GM23338 (cell line): ENCODE measurements at regions not wholly inside any gene's neighbourhood (a gene's known extent, or its start where the extent isn't known, plus 50 kb on each side); places are given as distances from the start of the nearest gene placed in this dataset.
A peak's percentile ranks its signal among the peaks of the same experiment; 100 is the strongest.

Experiments
- ATAC-seq: fragments of 200-7000 bp; cut with Tn5 transposase; 3 replicates; pipeline ENCODE4 v1.9.1; 2020
- DNase-seq: peaks from one replicate; pipeline ENCODE4 v3.0.0-alpha.2; 2015; ENCODE audit warnings: low spot score
- H2AFZ ChIP-seq: fragments of 200-600 bp; sonication (generic); 2 replicates; pipeline ENCODE4 v1.8.0; 2016; ENCODE audit warnings: antibody characterized with exemption, mild to moderate bottlenecking, moderate library complexity
- H3F3A ChIP-seq: fragments of 200-600 bp; sonication (generic); replicated peaks from 2 replicates; pipeline ENCODE4 v1.8.0; 2017; ENCODE audit warnings: antibody characterized with exemption, mixed run types, low read depth
- H3K27ac ChIP-seq: fragments of 200-600 bp; sonication (generic); 2 replicates; pipeline ENCODE4 v1.6.1; 2016; ENCODE audit warnings: low read depth
- H3K27me3 ChIP-seq: fragments of 200-600 bp; sonication (generic); 2 replicates; pipeline ENCODE4 v1.8.0; 2016; ENCODE audit warnings: mild to moderate bottlenecking, mixed run types, moderate library complexity; ENCODE audit not compliant: insufficient read depth
- H3K36me3 ChIP-seq: fragments of 200-600 bp; sonication (generic); 2 replicates; pipeline ENCODE4 v1.8.0; 2016; ENCODE audit warnings: mild to moderate bottlenecking; ENCODE audit not compliant: insufficient read depth
- H3K4me1 ChIP-seq: fragments of 200-600 bp; sonication (generic); 2 replicates; pipeline ENCODE4 v1.8.0; 2016; ENCODE audit warnings: mild to moderate bottlenecking, moderate library complexity; ENCODE audit not compliant: insufficient read depth
- H3K4me2 ChIP-seq: fragments of 200-600 bp; sonication (generic); 2 replicates; pipeline ENCODE4 v1.7.1; 2017; ENCODE audit warnings: mixed run types
- H3K4me3 ChIP-seq: fragments of 200-600 bp; sonication (generic); 2 replicates; pipeline ENCODE4 v1.6.1; 2016; ENCODE audit warnings: mixed run types
- H3K79me2 ChIP-seq: fragments of 200-600 bp; sonication (generic); replicated peaks from 2 replicates; pipeline ENCODE4 v1.8.0; 2017; ENCODE audit warnings: mild to moderate bottlenecking; ENCODE audit not compliant: insufficient read depth
- H3K9me2 ChIP-seq: fragments of 200-600 bp; sonication (generic); 2 replicates; pipeline ENCODE4 v1.8.0; 2017; ENCODE audit not compliant: insufficient read depth
- H4K20me1 ChIP-seq: fragments of 200-600 bp; sonication (generic); replicated peaks from 2 replicates; pipeline ENCODE4 v1.8.0; 2017; ENCODE audit warnings: mild to moderate bottlenecking; ENCODE audit not compliant: insufficient read depth
- H3K27ac Mint-ChIP-seq: 2 replicates; pipeline ENCODE4 v1.8.0; 2020; ENCODE audit warnings: inconsistent platforms, mild to moderate bottlenecking, moderate library complexity, mixed read lengths
- H3K27me3 Mint-ChIP-seq: 3 replicates; pipeline ENCODE4 v1.8.0; 2022; ENCODE audit warnings: low read depth, mild to moderate bottlenecking, moderate library complexity, mixed read lengths, inconsistent platforms; ENCODE audit not compliant: insufficient read depth, poor library complexity
- H3K36me3 Mint-ChIP-seq: 3 replicates; pipeline ENCODE4 v1.8.0; 2021; ENCODE audit warnings: low read depth, mild to moderate bottlenecking, inconsistent platforms, moderate library complexity, mixed read lengths
- H3K4me1 Mint-ChIP-seq: 3 replicates; pipeline ENCODE4 v1.8.0; 2020; ENCODE audit warnings: mild to moderate bottlenecking, inconsistent platforms, mixed read lengths
- H3K4me3 Mint-ChIP-seq: 3 replicates; pipeline ENCODE4 v1.8.0; 2021; ENCODE audit warnings: moderate library complexity, mild to moderate bottlenecking, inconsistent platforms, mixed read lengths
- H3K9me3 Mint-ChIP-seq: 3 replicates; pipeline ENCODE4 v1.8.0; 2020; ENCODE audit warnings: moderate library complexity, mild to moderate bottlenecking, inconsistent platforms, mixed read lengths
- CREB1 ChIP-seq: fragments of 250-450 bp; sonication (Bioruptor Pico); IDR thresholded peaks from 2 replicates; pipeline ENCODE4 v1.5.0; 2020; ENCODE audit warnings: low read depth, mild to moderate bottlenecking, moderate library complexity
- EZH2 ChIP-seq: fragments of 200-600 bp; sonication (generic); IDR thresholded peaks from one replicate; pipeline ENCODE4 v1.8.0; 2017; ENCODE audit warnings: antibody characterized with exemption, mild to moderate bottlenecking, low read depth; ENCODE audit not compliant: unreplicated experiment
- EZH2phosphoT487 ChIP-seq: fragments of 200-600 bp; sonication (generic); IDR thresholded peaks from one replicate; pipeline ENCODE4 v1.8.1; 2018; ENCODE audit warnings: antibody characterized with exemption; ENCODE audit not compliant: unreplicated experiment
- JUNB ChIP-seq: IDR thresholded peaks from one replicate; pipeline ENCODE4 v1.6.1; 2016; ENCODE audit warnings: antibody characterized with exemption; ENCODE audit not compliant: unreplicated experiment
- NANOG ChIP-seq: IDR thresholded peaks from 2 replicates; pipeline ENCODE4 v1.6.1; 2016; ENCODE audit warnings: antibody characterized with exemption, borderline replicate concordance
- POLR2AphosphoS5 ChIP-seq: IDR thresholded peaks from 2 replicates; pipeline ENCODE4 v1.6.1; 2016; ENCODE audit warnings: antibody characterized with exemption, low read depth
- STAT1 ChIP-seq: IDR thresholded peaks from one replicate; pipeline ENCODE4 v1.6.1; 2016; ENCODE audit warnings: antibody characterized with exemption; ENCODE audit not compliant: unreplicated experiment
- ZNF114 ChIP-seq: fragments of 250-450 bp; sonication (Bioruptor Pico); IDR thresholded peaks from 2 replicates; pipeline ENCODE4 v1.5.0; 2020; ENCODE audit warnings: mild to moderate bottlenecking, moderate library complexity
- ZNF331 ChIP-seq: fragments of 250-450 bp; sonication (Bioruptor Pico); IDR thresholded peaks from 2 replicates; pipeline ENCODE4 v1.5.0; 2020; ENCODE audit warnings: low read depth, mild to moderate bottlenecking, moderate library complexity
- TF ChIP-seq, protein P1 (sequence below): IDR thresholded peaks from one replicate; pipeline ENCODE4 v1.6.1; 2018; ENCODE audit warnings: antibody characterized with exemption; ENCODE audit not compliant: unreplicated experiment
- TF ChIP-seq, protein P2 (sequence below), 2 experiments: fragments of 200-600 bp in 1 of 2; sonication (generic) in 1 of 2; conservative IDR thresholded peaks; 2 replicates each; pipeline versions ENCODE4 v1.5.1 to v1.6.1; 2016 to 2017; ENCODE audit warnings: antibody characterized with exemption in 2 of 2, low read depth in 2 of 2, mild to moderate bottlenecking in 2 of 2, moderate library complexity in 1 of 2
- TF ChIP-seq, protein P3 (sequence below): fragments of 250-450 bp; sonication (Bioruptor Pico); IDR thresholded peaks from 2 replicates; pipeline ENCODE4 v1.5.0; 2020; ENCODE audit warnings: mild to moderate bottlenecking, moderate library complexity
- TF ChIP-seq, protein P4 (sequence below): IDR thresholded peaks from 2 replicates; pipeline ENCODE4 v1.6.1; 2016; ENCODE audit warnings: antibody characterized with exemption

DNA sequence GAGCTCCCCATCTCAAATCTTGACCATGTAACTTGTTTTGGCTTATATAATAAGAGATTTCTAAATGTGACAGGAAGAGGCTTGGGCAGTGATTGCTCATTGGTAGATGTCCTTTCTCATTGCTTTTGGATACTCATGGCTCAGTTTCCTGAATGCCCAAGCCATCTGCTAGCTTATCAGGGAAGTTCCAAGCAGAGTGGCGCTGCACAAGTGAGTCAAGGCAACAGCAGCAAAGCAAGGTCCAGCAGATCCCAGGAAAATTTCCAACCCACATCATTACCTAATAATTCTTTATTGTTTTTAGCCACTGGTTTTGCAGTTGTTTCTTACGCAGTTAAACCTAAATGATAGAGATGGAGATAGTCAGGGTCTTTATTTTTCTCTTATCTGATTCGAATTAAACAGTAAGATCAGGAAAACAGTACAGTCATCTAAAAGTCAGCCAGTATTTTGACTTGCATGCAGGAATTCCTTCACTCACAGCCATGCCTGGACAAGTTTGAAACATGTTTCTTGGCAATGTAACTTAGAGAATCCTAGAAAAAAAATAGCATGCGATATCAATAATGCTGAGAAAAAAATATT lies 349.7 kb upstream of the TMEFF2 start:
- no peak overlapping the region for H3K4me3 Mint-ChIP-seq
- H3K9me3 Mint-ChIP-seq, result no peaks in the 10 kb centered on the region
- H3K27ac ChIP-seq, result no peak overlapping the region
- H3K79me2 ChIP-seq, result no peaks in the 10 kb centered on the region
- peak overlapping the region; percentile 4; the same call in 1 of the 2 replicates for H2AFZ ChIP-seq
- H3K9me2 ChIP-seq, result no peaks in the 10 kb centered on the region
- peaks cover 10% of the 10 kb centered on the region; the same call in 2 of the 3 replicates for H3K4me1 Mint-ChIP-seq
- no peaks in the 10 kb centered on the region for H4K20me1 ChIP-seq
- TF ChIP-seq POLR2AphosphoS5 (no peak), CREB1 (CRISPR knock-in tag) (no peak), JUNB (no peak), EZH2 (no peak), EZH2phosphoT487 (no peak), NANOG (no peak), ZNF331 (CRISPR knock-in tag) (no peak), STAT1 (no peak), ZNF114 (CRISPR knock-in tag) (no peak)
- TF ChIP-seq, protein P1, sequence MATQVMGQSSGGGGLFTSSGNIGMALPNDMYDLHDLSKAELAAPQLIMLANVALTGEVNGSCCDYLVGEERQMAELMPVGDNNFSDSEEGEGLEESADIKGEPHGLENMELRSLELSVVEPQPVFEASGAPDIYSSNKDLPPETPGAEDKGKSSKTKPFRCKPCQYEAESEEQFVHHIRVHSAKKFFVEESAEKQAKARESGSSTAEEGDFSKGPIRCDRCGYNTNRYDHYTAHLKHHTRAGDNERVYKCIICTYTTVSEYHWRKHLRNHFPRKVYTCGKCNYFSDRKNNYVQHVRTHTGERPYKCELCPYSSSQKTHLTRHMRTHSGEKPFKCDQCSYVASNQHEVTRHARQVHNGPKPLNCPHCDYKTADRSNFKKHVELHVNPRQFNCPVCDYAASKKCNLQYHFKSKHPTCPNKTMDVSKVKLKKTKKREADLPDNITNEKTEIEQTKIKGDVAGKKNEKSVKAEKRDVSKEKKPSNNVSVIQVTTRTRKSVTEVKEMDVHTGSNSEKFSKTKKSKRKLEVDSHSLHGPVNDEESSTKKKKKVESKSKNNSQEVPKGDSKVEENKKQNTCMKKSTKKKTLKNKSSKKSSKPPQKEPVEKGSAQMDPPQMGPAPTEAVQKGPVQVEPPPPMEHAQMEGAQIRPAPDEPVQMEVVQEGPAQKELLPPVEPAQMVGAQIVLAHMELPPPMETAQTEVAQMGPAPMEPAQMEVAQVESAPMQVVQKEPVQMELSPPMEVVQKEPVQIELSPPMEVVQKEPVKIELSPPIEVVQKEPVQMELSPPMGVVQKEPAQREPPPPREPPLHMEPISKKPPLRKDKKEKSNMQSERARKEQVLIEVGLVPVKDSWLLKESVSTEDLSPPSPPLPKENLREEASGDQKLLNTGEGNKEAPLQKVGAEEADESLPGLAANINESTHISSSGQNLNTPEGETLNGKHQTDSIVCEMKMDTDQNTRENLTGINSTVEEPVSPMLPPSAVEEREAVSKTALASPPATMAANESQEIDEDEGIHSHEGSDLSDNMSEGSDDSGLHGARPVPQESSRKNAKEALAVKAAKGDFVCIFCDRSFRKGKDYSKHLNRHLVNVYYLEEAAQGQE, result no peak
- TF ChIP-seq, protein P2, sequence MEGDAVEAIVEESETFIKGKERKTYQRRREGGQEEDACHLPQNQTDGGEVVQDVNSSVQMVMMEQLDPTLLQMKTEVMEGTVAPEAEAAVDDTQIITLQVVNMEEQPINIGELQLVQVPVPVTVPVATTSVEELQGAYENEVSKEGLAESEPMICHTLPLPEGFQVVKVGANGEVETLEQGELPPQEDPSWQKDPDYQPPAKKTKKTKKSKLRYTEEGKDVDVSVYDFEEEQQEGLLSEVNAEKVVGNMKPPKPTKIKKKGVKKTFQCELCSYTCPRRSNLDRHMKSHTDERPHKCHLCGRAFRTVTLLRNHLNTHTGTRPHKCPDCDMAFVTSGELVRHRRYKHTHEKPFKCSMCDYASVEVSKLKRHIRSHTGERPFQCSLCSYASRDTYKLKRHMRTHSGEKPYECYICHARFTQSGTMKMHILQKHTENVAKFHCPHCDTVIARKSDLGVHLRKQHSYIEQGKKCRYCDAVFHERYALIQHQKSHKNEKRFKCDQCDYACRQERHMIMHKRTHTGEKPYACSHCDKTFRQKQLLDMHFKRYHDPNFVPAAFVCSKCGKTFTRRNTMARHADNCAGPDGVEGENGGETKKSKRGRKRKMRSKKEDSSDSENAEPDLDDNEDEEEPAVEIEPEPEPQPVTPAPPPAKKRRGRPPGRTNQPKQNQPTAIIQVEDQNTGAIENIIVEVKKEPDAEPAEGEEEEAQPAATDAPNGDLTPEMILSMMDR (conservative IDR thresholded peaks at IDR 0.05; ENCODE audit: low read depth in 2 of 2), result no peak
- TF ChIP-seq, protein P3, sequence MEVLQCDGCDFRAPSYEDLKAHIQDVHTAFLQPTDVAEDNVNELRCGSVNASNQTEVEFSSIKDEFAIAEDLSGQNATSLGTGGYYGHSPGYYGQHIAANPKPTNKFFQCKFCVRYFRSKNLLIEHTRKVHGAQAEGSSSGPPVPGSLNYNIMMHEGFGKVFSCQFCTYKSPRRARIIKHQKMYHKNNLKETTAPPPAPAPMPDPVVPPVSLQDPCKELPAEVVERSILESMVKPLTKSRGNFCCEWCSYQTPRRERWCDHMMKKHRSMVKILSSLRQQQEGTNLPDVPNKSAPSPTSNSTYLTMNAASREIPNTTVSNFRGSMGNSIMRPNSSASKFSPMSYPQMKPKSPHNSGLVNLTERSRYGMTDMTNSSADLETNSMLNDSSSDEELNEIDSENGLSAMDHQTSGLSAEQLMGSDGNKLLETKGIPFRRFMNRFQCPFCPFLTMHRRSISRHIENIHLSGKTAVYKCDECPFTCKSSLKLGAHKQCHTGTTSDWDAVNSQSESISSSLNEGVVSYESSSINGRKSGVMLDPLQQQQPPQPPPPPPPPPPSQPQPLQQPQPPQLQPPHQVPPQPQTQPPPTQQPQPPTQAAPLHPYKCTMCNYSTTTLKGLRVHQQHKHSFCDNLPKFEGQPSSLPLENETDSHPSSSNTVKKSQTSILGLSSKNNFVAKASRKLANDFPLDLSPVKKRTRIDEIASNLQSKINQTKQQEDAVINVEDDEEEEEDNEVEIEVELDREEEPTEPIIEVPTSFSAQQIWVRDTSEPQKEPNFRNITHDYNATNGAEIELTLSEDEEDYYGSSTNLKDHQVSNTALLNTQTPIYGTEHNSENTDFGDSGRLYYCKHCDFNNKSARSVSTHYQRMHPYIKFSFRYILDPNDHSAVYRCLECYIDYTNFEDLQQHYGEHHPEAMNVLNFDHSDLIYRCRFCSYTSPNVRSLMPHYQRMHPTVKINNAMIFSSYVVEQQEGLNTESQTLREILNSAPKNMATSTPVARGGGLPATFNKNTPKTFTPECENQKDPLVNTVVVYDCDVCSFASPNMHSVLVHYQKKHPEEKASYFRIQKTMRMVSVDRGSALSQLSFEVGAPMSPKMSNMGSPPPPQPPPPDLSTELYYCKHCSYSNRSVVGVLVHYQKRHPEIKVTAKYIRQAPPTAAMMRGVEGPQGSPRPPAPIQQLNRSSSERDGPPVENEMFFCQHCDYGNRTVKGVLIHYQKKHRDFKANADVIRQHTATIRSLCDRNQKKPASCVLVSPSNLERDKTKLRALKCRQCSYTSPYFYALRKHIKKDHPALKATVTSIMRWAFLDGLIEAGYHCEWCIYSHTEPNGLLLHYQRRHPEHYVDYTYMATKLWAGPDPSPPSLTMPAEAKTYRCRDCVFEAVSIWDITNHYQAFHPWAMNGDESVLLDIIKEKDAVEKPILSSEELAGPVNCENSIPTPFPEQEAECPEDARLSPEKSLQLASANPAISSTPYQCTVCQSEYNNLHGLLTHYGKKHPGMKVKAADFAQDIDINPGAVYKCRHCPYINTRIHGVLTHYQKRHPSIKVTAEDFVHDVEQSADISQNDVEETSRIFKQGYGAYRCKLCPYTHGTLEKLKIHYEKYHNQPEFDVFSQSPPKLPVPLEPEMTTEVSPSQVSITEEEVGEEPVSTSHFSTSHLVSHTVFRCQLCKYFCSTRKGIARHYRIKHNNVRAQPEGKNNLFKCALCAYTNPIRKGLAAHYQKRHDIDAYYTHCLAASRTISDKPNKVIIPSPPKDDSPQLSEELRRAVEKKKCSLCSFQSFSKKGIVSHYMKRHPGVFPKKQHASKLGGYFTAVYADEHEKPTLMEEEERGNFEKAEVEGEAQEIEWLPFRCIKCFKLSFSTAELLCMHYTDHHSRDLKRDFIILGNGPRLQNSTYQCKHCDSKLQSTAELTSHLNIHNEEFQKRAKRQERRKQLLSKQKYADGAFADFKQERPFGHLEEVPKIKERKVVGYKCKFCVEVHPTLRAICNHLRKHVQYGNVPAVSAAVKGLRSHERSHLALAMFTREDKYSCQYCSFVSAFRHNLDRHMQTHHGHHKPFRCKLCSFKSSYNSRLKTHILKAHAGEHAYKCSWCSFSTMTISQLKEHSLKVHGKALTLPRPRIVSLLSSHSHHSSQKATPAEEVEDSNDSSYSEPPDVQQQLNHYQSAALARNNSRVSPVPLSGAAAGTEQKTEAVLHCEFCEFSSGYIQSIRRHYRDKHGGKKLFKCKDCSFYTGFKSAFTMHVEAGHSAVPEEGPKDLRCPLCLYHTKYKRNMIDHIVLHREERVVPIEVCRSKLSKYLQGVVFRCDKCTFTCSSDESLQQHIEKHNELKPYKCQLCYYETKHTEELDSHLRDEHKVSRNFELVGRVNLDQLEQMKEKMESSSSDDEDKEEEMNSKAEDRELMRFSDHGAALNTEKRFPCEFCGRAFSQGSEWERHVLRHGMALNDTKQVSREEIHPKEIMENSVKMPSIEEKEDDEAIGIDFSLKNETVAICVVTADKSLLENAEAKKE (CRISPR knock-in tag), result no peak
- TF ChIP-seq, protein P4, sequence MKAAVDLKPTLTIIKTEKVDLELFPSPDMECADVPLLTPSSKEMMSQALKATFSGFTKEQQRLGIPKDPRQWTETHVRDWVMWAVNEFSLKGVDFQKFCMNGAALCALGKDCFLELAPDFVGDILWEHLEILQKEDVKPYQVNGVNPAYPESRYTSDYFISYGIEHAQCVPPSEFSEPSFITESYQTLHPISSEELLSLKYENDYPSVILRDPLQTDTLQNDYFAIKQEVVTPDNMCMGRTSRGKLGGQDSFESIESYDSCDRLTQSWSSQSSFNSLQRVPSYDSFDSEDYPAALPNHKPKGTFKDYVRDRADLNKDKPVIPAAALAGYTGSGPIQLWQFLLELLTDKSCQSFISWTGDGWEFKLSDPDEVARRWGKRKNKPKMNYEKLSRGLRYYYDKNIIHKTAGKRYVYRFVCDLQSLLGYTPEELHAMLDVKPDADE, result no peak
- no peaks in the 10 kb centered on the region for H3F3A ChIP-seq
- DNase-seq (no peak), ATAC-seq (no peak)
- H3K27me3 Mint-ChIP-seq, result no peaks in the 10 kb centered on the region
- no peak overlapping the region for H3K4me2 ChIP-seq
- H3K4me1 ChIP-seq, result peaks cover 15% of the 10 kb centered on the region
- H3K36me3 ChIP-seq, result no peaks in the 10 kb centered on the region
- no peak overlapping the region for H3K27ac Mint-ChIP-seq
- no peaks in the 10 kb centered on the region for H3K36me3 Mint-ChIP-seq
- no peak overlapping the region for H3K4me3 ChIP-seq
- H3K27me3 ChIP-seq, result no peaks in the 10 kb centered on the region
